ENCODE measurements at regions not wholly inside any gene's neighbourhood (a gene's known extent, or its start where the extent isn't known, plus 50 kb on each side); places are given as distances from the start of the nearest gene placed in this dataset.
"Not testable (repeated sequence)": the region's sequence is repeated elsewhere in the genome, so short reads cannot be mapped to it uniquely, and the experiment has no call there.

DNA sequence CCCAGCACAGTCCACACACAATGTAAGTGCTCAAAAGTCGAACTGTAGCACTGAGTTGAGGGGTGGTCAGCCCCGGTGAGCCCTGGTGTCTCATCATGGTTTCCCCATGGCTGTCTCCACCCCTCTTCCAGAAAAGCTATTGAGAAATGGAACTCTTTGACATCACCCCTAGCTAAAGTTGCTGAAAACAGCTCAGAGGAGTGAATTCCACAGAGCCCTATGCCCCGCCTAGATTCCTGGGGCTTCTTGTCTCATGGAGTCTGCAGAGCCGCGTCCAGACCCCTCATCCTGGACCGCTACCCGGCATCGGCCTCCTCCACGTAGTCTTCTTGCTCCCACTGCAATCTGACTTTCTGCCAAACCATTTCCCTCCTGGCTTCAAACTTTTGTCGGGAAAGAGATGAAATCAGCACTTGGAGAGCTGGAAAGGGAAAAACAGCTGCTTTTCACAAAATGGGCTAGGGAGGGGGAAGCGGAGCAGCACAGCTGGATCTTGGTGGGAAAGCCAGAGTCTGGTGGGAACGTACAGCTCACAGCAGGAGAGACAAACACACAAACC, 132.2 kb downstream of the SNX5 start:
- peak; percentile 90 for DNase-seq (ENCODE audit: low read depth in 2 of 2)

DNA sequence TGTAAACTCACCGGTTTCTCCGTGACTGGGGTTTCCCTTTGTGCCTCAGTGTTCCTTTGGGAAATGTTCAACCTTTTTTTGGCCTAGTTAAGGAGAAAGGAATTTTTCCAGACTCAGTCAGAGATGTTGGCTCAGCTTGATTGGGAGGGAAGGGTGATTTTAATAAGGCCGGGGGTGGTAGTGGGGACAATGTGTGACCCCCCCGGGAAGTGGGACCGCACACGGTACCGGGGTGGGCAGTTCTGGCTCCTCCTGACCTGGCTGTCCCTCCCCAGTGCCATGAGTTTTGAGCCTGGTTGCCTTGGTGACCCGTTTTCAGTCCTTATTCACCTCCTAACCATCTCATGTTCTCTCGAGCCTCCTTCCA, 132.7 kb downstream of the SNX5 start:
- no peak for DNase-seq (ENCODE audit: low read depth in 2 of 2)

DNA sequence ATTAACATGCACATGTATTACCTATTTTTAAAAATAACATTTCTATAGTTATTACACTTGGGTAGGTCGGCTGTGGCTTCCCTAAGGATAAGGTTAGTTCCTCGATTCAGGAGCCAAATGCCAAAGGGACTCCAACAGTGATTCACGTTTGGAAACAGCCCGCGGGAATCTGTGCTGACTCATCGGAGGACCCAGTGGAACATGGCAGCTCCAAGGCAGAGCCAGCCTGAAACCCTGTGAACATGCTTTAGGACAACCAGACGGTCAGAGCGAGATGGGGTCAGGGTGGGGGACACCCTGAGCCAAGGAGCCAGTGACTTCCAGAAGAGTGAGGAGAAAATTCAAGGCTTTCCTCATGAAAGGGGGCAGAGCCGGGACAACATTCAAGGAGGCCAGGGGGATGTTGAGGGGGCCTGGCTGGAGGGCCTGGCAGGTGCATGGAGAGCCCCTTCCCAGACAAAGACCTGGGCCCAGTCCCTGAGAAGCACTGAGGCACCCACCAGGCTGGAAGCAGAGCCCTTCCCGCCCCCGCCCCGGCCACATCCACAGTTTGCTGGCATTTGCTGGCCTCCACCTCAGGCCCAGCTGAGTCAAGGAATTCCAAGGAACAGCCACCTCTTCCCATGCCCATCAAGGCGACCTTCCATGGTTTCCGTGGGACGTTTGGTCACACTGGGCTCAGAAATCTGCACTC, 133.2 kb downstream of the SNX5 start:
- peak in 1 of 2 experiments; percentile 36 for DNase-seq (ENCODE audit: low read depth in 2 of 2)

DNA sequence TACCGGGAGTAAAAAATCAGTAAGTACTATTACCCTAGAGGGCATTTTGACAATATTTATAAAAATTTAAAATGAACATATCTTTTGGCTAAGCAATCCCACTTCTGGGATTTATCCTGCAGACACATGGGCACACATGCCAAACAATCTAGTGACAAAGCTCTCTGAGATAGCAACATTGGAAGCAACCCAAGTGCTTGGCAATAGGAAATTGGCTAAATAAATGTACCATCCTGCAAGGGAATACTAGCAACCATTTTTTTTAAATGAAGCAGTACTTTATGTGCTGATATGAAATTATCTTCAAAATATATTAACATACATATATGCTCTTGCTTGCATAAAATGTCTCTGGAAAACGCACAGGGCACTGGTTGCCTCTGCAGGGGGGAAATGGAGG, 133.8 kb downstream of the SNX5 start:
- no peak for DNase-seq (ENCODE audit: low read depth in 2 of 2)

DNA sequence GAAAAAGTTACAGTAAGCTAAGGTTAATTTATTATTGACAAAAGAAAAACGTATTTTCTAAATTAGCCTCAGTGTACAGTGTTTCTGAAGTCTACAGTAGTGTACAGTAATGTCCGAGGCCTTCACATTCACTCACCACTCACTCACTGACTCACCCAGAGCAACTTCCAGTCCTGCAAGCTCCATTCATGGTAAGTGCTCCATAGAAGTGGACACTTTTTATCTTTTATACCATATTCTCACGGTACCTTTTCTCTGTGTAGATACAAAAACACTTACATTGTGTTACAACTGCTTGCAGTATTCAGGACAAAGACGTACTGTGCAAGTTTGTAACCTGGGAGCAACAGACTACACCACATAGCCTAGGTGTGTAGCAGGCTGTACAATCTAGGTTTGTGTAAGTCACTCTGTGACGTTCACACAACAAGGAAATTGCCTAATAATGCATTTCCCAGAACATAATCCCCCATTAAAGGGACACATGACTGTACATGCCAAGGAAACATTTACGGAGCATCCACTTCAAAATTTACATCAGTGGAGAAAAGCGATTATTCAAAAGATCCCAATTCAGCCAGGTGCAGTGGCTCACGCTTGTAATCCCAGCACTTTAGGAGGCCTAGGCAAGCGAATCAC, 133.4 kb downstream of the BANF2 start:
- DNase-seq (ENCODE audit: low read depth in 2 of 2) = no peak

DNA sequence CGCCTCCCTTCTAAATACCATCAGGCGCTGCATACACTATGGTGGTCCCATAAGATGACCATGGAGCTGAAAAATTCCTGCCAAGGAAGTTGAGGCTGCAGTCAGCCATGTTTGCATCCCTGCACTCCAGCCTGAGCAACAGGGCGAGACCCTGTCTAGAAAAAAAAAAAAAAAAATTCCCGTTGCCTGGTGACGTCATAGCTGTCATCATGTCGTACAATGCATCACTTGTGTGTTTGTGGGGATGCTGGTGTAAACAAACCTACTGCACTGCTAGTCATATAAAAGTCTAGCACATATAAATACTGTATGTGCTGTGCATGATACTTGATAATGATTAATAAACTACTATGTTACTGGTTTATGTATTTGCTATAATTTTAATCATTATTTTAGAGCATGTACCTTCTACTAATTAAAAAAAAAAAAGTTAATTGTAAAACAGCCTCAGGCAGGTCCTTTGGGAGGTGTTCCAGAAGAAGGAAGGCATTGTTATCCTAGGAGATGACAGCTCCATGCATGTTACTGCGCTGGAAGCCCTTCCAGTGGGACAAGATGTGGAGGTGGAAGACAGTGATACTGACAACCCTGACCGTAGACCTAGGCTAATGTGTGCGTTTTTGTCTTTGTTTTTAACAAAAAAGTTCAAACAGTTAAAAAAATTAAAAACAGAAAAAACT, 132.6 kb downstream of the BANF2 start:
- no peak for DNase-seq (ENCODE audit: low read depth in 2 of 2)

DNA sequence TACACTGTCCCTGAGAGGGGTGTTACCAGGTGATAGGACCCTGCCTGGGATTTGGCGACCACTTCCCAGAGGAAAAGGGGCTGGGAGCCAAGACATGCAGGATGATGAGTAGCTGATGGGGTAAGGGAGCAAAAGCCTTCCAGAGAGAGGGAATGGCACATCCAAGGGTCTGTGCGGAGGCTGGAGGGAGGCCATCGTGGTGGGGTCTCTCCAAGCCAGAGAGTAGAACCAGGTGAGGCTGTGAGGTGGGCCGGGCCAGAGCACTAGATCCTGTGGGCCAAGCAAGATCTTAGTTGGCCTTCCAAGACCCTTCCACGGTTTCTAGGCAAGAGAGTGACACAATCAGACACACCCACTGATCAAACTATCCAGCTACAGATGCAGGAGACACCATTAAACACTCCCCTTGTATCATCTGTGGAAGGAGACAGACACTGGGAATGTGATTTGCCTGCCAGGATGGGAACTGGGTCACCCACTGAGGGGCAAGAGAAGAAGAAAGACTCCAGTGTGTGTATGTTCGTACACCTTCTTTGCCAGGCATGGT, 128.9 kb downstream of the BANF2 start:
- no peak for DNase-seq (ENCODE audit: low read depth in 2 of 2)

DNA sequence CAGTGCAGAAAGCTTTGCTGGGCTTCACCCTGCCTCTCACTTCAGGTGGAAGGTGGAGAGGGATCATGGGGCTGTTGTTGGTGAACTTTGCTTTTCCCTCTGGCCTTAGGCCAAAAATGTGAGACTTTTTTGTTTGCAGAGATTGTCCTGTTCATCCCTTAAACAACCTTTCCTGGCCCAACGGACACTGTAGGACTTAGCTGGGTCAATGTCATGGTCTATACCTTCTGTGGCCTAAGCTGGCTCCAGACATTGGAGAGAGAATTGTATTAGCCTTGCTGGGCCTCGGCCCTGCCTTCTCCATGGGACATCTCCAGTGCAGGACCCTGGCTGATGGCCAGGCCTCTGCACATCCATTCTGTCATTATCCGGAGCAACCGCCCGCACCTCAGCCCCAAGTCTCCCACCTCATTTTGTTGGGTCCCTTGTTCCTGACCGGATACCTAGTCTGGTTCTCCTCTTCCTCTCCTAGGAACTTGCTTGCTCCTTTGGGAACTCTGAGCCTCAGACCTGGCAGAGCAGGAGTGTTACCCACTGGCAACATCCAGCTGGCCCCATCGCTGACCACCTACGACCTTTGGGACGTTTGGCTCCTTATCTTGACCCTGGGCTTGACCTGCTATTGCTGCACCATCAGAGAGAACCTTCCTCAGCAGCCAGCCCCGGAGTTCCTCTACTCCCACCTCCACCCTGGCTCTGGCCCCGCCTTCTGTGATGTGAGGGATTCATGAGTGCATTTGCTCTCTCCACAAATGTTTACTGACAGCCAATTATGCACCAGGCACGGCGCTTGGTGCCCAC, 128.2 kb downstream of the BANF2 start:
- no peak for DNase-seq (ENCODE audit: low read depth in 2 of 2)

DNA sequence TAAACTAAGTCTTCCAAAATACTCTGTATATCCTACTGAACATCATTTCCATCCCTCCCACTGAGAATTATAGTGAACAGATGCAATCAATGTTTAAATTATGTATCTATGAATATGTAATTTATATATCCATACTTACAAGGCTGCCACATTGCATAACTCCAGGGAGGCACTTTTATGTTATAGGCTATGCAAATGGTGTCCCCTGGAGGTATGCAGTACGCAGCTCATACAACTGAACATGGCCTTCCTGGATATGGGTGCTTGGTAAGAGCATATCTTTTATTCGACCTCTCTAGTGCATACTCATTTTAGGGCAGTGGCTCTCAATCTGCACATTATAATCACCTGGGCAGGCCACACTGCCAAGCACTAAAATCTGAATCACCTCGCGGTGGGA, 127.3 kb downstream of the BANF2 start:
- DNase-seq (ENCODE audit: low read depth in 2 of 2) = no peak

DNA sequence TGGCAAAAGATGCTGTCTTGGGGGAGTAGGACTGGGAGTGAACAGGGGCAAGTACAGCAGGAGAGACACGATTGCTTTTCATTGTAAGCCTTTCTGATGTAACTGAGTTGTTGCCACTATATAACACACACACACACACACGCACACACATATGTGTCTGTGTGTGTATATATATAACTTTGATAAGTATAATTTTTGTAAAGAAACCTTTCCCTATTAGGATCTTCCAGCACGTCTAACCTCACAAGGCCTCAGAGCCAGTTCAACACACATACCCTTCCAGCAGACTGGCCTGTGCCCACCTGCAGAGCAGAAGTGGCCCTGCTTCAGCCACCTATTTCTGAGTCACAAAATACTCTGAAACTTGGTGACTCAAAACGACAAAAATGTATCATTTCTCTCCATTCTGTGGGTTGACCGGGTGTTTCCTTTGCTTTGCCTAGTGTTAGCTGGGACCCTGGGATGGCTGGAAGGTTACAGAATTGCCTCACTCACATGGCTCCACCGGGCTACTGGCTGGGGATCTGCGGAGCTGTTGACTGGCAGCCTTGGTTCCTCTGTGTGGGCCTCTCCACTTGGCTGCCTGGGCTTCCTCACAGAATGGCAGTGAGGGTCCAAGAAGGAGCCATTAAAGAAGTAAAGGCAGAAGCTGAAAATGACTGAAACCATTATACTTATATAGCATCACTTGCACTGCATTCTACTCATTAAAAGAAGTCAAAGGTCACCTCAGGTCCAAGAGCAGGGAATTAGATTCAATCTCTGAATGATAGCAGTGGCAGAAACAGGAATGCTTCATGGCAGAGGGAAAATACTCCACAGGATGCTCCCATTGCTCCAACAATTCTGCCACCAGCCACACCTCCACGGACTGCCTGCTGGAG, 126.4 kb downstream of the BANF2 start:
- DNase-seq (ENCODE audit: low read depth in 2 of 2) = no peak

DNA sequence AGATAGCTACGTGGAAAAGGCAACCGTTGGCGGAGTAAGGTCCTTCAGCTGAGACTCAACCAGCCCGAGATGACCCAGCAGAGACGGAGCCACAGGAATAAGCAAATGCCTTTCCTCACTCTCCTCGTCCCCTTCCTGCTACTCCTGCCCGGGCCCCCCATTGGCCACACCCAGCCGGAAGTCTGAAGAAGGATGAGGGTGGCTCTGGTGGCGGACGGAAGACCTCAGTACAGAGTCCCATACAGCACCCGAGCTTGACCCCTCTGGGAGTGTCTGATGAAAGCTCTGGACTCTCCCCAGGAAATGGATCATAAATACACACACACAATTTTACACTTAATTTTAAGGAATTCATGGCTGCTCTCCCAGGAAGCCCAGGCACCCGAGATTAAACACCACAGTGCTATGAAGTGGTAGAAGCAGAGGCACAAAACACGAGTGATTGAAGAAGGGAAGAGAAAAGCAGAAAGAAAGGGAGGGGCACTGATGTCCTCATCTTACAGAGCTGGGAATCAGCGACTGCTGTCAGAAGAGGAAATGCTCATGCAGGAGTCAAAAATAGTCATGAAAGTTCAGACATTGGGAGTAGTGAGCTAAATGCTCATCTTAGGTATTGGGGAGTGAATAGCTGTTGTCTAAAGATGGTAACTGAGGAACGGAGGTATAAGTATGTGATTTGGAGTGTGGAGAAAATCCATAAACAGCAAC, 125.6 kb downstream of the BANF2 start:
- no peak for DNase-seq (ENCODE audit: low read depth in 2 of 2)

DNA sequence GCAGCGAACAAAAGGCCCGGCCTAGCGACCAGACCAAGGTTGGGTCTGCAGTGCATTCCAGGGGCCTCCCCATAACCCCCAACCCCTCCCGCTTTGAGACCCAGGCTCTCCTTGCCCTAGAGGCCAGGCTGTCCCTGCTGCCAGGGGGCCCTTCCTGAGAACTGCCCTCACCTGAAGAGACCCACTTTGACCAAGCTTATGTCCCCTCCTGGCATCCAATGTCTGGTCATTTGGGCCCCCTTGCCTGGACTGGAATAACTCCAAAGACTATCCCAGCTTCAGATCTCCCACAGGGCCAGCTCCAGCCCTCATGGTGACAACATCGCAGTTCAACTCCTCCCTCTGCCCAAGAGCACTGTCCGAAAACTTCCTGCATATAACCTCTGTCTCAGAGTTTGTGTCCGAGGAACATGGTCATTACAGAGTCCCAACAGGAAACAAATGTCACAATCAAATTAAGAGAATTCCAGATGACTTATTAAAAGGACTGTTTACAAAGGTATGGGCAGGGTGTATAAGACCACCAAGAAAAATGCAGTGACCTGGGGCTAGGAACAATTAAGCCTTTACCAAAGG, 125.0 kb downstream of the BANF2 start:
- DNase-seq (ENCODE audit: low read depth in 2 of 2) = no peak

DNA sequence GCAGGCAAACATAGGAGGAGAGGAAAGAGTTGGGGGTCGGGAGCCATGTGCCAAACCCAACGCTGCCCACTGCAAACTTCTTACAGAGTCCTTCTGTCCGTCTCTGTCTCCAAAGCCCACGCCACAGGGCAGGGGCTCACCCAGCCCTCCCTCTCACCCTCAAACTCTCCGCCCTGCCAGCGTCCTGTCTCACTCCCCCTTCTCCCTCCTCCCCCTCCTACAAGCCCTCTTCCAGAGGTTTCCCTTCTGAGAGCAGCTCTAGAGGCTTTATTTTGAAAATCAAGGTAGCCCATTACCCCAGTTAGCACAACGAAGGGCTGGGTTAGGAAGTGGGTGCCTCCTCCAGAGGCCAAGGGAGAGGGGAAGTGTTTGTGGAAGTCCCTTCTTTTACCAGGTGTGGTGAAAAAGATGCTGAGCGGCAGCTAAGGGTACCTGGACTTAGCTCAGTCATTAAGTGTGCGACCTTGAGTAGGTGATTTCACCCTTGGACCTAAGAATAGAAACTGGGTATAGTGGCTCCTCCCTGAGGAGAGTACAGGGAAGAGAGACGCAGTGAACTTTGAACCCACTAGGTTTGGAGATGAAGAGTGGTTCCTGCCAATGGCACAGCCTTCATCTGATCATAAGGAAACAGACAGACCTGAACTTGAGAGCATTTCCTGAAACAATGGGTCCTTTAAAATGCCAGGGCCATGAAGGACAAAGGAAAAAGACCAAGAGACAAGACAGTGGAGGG, 123.8 kb downstream of the BANF2 start:
- no peak for DNase-seq (ENCODE audit: low read depth in 2 of 2)

DNA sequence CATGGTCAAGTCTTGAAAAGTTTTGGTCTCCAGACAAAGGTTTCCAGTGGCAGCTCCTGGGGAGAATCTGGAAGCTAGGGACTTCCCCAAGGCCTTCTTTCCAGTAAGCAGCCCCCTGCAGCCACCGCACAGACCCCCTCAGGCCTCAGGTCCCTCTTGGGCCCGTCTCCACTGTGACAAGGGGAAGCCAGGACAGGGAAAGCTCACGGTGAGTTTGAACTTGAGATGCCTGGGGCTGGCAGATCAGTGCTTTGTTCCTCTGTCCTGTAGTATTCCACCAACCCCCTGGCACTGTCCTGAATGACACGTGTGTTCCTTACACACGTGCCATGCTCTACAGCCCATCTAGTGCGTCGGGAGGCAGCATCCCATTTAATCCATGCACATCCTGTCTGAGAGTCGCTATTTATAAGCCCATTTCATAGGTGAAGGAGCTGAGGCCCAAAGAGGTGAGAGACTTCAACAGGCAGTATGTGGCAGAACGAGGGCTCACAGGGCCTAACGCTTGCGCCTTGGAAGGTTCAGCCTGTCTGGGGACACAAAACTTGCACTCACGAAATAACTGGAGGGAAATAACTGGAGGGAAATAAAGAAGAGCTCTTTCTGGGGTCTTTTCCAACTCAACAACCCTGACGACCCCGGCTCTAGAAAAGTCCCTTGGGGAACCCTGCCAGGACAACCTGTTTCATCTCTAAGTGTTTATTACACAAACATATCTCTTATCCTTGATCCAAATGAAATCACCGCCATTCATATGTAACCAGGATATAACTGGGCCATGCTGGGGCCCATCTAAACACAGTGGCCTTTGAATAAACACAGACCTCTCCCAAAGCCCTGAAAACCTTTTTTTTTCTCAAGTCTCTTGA, 123.0 kb downstream of the BANF2 start:
- DNase-seq (ENCODE audit: low read depth in 2 of 2) = no peak

DNA sequence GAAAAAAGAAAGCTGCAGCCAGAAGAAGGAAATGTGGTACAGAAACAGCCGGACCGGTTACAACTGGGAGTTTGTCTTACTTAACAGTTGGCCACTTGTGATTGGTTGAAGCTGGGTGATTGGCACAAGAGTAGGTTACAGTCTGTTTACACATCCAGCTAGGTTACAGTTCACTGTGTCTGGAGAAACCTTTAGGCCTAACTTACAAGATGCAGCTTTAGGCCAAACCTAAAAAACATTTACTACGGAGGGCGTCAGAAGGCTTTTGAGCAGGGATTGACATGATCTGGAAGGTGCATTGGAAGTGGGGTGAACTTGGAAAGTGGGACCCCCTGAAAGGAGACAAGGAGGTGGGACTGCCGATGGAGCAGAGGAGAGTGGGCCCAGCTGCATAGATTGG, 122.3 kb downstream of the BANF2 start:
- DNase-seq (ENCODE audit: low read depth in 2 of 2) = no peak

DNA sequence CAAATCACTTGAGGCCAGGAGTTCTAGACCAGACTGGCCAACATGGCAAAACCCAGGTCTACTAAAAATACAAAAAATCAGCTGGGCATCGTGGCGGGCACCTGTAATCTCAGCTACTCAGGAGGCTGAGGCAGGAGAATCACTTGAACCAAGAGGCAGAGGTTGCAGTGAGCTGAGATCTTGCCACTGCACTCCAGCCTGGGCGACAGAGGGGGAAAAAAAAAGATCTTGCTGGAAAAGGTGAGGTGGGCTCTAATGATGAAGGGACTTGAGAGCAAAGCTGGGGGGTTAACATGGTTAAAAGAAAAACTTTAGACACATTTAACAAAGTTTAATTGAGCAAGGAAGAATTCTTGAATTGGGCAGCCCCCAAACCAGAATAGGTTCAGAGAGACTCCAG, 121.8 kb downstream of the BANF2 start:
- DNase-seq (ENCODE audit: low read depth in 2 of 2) = not testable (repeated sequence)

DNA sequence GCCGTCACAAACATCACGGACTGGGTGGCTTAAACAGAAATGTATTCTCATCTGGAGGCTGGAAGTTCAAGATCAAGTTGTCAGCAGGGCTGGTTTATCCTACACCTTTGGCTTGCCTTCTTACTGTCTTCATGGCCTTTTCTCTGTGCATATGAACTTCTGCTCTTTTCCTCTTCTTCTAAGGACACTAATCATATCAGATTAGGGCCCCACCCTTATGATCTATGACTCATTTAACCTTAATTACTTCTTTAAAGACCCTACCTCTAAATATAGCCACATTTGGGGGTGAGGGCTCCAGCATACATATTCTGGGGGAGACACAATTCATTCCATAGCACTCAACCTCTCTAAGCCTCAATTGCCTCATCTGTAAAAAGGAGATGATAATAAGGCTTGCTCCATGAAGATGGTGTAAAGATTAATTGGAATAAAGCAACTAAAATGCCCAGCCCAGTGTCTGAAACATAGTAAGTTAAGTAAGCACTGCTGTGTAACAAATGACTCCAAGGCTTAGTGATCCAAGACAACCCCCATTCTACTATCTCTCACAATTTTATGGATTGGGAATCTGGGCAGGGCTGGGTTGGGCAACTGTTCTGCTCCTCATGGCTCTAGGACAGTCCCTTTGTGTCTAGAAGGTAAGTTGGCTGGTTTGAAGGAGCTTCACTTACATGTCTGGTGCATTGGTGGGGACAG, 119.8 kb downstream of the BANF2 start:
- no peak for DNase-seq (ENCODE audit: low read depth in 2 of 2)

Measured in fibroblast of skin of left quadriceps (primary cell).